NCI-H2227 (cell line): ENCODE measurements at regions not wholly inside any gene's neighbourhood (a gene's known extent, or its start where the extent isn't known, plus 50 kb on each side); places are given as distances from the start of the nearest gene placed in this dataset.
"Not testable (repeated sequence)": the region's sequence is repeated elsewhere in the genome, so short reads cannot be mapped to it uniquely, and the experiment has no call there.

Experiments used
- DNase-seq: peaks from one replicate; lab custom pipeline; 2025; ENCODE audit not compliant: unreplicated experiment; lab: John Stamatoyannopoulos, UW

DNA sequence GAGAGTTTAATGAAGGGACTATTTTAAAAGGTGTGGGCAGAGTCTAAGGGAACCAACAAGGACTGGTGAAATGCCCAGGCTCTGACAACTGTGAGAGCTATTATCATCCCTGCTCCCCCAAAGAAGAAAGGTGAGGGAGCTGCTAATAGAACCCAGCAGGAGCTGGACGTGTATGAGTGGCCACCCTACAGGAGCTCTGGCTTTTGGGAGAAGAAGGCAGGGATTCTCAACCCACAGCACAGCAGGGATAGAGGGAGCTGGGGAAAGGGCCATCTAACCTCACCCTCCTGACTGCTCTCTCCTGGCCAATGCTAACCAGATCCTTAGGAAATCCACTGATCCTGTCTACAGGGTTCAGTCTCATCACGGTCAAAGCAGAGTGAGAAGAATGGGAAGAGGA is 57.1 kb downstream of the GRIN2B start:
- DNase-seq, result no peak

DNA sequence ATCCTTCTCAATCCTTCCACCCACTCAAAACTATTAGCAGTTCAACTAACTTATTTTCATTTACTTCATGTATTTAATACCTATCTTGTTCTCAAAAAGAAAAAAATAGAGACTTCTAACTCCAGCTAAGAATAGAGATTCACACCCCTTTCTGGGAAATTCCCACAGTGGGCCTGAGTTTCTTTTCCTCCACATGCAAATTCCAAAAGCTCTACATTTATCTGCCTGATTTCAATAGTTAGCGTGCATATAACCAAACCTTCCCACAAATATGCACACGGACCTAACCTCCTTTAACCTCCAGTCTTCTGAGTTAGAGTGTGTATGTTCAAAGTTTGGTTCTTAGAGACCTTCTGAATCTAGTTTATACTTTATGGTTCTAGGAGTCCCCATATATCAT is 62.5 kb downstream of the GRIN2B start:
- no peak for DNase-seq

DNA sequence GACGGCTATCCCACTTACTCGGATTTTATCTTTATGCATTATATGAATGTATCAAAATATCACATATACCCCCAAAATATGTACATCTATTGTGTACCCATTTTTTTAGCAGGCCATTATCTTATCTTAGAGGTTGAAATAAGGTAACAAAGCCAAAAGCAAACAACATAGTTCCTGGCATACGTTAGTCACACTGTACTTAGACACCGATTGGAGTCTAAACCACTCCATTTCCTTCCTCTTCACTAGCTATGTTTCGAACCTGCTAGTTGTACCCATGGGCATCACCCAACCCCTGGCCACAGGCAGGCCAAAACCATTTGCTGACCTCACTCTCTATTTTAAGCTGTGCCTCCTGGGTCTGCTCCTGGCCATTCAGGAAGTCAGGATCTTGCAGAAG is 66.3 kb downstream of the GRIN2B start:
- no peak for DNase-seq

DNA sequence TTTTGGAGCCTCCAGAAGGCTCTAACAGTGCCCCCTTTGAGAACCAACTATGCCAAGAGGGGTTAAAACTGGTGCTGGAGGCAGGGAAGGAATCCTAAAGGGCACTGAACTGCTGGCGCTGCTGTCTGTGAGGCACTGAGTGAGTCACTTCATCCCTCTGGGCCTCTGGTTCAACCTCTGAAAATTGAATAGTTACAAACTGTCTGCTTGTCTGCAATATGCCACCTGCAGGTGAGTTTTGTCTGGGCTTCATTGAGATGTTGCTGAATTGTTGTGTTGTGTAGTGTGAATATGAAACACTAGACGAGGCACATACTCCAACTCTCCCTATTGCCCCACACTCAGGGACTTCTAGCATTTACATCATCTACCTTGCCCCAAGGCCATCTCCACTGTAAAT is 68.0 kb downstream of the GRIN2B start:
- no peak for DNase-seq

DNA sequence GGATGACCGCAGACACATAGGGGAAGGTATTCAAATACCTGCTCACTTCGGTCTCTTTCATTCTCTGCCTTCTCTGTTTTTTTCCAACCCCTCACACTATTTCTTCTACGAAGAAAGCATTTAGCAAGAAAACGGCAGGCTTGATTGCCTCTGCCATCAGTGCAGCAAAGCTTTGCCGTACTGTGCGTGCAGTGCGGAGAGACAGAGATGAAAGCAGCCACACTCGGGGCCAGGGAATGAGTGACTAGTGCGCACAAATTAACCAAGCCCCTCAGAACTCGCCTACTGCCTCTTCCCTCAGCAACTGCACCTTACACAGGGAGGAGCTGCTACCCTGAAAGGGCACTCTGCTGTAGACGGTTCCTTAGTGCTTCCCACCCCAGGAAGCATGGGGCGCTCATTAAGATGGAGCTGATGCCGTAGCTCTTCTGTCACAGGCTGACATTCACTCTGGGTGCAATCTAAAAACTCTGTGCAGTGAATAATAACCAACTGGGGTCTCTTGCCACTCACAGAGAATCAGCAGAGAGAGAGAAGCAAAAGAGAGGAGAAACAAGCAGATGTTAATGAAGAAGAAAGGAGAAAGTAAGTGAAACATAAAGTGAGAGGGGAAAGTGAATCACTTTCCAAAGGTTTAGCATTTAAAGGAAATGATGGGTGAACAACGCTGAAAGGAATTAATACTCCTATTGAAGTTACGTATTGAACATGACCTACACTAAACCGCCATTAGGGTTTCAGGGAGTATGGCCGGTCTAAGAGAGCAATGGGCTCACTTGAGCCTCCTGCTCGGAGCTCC is 69.4 kb downstream of the GRIN2B start:
- DNase-seq, result no peak

- no peak for DNase-seq
Observed at GRCh38 chr12:13905794-13906193, 75.6 kb downstream of the GRIN2B start.

DNA sequence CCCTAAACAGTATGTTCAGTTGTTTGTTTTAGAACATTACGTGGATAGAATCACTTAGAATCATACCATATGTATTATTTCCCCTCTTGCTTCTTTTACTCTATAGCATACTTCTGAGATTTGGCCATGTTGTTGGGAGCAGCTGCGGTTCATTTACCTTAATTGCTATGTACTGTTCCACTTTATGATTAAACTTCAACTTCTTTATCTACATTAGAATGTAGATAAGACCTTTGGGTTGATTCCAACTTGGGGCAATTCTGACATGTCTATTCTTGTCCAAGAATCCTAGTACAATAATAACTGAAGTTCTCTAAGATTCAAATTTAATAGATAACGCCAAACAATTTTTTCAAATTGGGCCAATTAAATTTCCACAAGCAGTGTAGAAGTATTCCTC is 80.7 kb downstream of the GRIN2B start:
- peak; percentile 22 for DNase-seq

GRCh38 chr12:13898387-13898786 is 83.0 kb downstream of the GRIN2B start:
- not testable (repeated sequence) for DNase-seq

DNA sequence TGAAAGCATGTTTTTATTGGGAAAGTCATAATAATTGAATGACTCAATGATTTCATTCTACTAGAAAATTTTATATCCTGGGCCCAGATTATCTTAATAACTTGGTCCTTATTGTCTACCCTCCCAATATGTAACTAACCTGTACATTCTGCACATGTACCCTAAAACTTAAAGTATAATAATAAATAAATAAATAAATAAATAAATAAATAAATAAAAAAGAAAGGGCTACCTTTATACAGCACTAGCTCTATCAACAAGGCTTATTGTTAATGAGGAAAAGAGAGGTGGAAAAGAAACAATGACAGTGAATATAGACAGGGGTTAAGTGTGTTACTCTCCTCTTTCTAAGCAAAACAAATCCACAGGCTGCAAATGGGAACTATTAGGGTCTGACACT is 83.6 kb downstream of the GRIN2B start:
- no peak for DNase-seq

GRCh38 chr12:13896063-13896626 is 85.3 kb downstream of the GRIN2B start:
- DNase-seq, result no peak

GRCh38 chr12:13891902-13892301 is 89.5 kb downstream of the GRIN2B start:
- DNase-seq, result no peak

DNA sequence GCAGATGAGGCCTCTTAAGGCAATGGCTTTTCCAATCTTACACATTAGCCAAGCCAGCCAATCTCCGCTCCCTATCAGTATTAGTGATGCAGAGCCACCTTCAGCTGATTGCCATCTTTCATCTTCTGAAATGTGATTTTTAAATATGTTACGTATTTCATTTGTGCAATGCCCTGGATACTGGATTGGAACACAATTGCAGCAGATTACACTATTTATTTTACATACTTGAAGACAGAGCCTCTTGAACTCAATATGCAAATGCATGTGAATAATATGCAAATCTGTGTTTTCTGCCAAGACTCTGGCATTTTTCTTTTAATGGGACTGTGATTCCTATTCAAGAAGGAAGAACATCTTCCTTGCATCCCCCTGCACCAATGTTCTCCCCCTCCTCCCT is 90.5 kb downstream of the GRIN2B start:
- DNase-seq, result no peak

DNA sequence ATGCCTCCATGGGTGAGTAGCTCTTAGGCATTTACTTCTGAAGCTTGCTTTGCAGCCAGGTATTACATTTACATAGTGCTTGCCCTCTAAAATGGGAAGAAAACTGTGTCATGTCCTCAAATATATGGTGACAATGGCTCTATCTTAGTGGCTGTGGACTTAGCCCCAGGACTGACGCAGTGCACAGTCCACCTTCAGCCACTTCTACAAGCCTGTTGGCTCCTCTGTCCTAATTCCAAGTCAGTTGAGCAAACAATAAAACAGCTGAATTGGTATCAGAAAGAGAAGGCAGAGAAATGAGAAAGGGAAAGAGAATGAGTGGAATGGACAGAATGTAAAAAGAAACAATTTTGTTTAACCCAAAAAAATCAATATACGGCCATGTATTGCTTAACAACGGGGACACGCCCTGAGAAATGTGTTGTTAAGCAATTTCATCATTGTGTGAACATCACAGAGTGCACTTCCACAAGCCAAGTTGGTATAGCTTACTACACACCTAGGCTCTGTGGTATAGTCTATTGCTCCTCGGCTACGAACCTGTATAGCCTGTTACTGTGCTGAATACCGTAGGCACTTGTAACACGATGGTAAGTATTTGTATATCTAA is 93.5 kb downstream of the GRIN2B start:
- DNase-seq, result no peak

DNA sequence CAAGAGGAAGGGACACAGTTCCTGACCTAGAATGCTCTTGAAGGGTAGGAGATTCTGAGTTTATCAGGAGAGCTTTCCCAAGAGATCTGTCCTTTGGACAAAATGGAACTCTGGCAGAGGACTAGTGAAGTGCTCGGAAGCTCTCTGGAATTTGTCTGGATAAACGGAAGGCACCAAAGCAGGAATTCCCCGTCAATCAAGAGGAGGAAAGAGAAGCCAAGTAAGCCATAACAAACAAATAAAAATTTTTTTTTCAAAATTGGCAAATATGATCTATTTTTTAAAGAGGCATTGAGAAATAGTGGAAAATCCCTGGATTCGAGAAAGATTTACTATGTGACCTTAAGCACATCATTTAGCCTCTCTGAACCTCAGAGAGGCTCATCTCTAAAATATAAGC is 99.2 kb downstream of the GRIN2B start:
- DNase-seq, result no peak

- no peak for DNase-seq
Observed at GRCh38 chr12:13880613-13881012, 100.8 kb downstream of the GRIN2B start.

DNA sequence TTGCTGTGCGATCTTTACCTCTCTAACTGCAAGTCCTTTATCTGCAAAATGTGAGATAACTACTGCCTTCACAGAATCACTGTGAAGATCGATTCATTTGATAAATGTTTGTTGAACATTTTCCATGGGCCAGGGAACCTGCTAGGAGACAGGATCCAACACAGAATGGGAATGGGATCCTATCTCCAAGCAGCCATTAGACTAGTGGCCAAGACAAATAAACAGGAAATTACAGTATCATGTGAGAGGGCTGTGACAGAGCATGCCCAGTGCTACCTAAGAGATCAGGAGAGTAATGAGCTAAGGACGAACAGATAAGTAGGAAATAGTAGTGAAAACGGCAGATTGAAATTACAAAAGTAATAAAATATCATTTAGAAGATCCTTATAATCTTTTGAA is 105.7 kb downstream of the GRIN2B start:
- DNase-seq, result no peak

DNA sequence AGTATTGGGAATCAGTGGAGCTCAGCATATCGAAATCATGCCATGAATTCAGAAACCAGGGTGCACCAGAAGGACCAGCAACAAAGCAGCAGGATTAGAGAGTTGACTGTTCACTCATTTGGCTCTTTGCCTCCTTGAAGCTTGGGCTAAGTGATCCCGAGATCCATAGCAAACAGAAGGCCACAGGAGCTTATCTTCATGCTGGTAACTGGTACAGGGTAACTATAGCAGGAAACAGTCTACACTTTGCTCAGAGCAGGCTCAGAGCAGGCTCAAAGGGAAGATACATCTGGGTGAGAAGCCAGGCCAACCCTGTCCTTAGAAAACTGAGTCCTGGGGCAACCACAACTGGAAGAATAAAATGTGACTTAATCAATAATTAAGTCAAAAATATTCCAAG is 111.1 kb downstream of the GRIN2B start:
- DNase-seq, result no peak

- DNase-seq, result peak; percentile 78
Observed at GRCh38 chr12:13864081-13864673, 117.2 kb downstream of the GRIN2B start.

DNA sequence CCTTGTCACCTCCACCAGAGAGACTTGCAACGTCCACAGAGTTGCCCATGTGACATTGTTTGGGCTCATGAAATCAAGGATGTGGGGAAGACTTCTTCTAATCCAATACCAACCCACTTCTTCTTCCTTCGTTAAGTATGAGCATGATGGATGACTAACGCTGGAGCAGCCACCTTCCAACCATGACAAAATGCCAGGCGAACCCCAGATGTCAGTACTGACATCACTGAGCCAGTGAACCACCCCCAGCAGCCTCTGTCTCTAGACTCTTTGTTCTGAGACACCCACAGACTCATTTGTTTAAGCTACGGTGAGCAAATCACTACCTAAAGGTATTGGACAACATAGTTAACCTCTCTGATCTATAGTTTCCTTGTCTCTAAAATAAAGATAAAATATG is 123.7 kb downstream of the GRIN2B start:
- no peak for DNase-seq

- DNase-seq, result no peak
Observed at GRCh38 chr12:13853471-13853870, 127.9 kb downstream of the GRIN2B start.

DNA sequence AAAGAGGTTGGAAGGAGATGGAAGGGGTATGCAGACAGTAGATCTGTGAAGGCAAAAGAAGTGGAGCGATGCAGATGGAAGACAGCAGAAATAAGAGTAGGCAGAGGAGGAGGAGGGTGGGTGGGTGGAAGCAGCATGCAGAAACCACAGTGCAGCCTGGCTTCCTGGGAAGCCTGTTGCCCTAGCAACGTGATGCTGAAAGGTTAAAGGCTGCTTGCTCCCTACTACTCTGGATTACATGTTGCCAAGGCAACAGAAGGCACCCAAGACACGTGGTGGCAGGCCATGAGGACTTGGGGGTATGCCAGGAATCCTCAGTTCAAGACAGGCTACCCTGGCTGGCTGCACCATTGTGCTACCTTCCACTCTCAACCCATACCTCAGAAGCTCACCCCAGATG is 129.6 kb downstream of the GRIN2B start:
- DNase-seq, result peak; percentile 66

DNA sequence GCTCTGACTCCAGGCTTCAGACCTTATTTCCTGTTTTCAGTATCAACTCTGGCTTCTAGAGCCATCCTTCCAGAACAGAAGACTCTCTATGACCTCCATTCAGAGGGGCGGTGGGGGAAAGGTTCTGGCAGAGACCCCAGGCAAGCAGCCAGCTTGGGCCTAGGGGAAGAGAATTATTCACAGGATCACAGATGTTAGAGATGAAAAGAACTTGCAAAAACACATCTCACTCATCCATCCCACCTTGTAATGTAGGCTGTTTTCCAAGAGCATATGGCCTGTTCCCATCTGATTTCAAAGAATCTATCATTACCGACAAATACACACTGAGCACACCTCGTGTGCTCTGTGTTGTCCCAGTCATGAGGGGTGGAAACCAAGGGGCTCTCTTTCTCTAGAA is 131.9 kb downstream of the GRIN2B start:
- no peak for DNase-seq
